ENCODE measurements at regions not wholly inside any gene's neighbourhood (a gene's known extent, or its start where the extent isn't known, plus 50 kb on each side); places are given as distances from the start of the nearest gene placed in this dataset.
A peak's percentile ranks its signal among the peaks of the same experiment; 100 is the strongest.
"Not testable (repeated sequence)": the region's sequence is repeated elsewhere in the genome, so short reads cannot be mapped to it uniquely, and the experiment has no call there.

- H3K4me1 Mint-ChIP-seq, result peaks cover 41% of the 10 kb centered on the region
- no peak for DNase-seq
- peak overlapping the region; percentile 15 for H3K27ac Mint-ChIP-seq
- no peaks in the 10 kb centered on the region for H3K27me3 Mint-ChIP-seq
- H3K36me3 Mint-ChIP-seq, result no peaks in the 10 kb centered on the region
- H3K4me3 Mint-ChIP-seq, result no peak overlapping the region
- H3K9me3 Mint-ChIP-seq, result no peaks in the 10 kb centered on the region
Measured at GRCh38 chr2:207230261-207231105, 64.7 kb upstream of the KLF7 start.

- DNase-seq, result no peak
- no peaks in the 10 kb centered on the region for H3K36me3 Mint-ChIP-seq
- no peak overlapping the region for H3K4me3 Mint-ChIP-seq
- H3K27me3 Mint-ChIP-seq, result no peaks in the 10 kb centered on the region
- peaks cover 37% of the 10 kb centered on the region for H3K4me1 Mint-ChIP-seq
- no peak overlapping the region for H3K27ac Mint-ChIP-seq
- no peaks in the 10 kb centered on the region for H3K9me3 Mint-ChIP-seq
Measured at GRCh38 chr2:207231106-207231865, 65.5 kb upstream of the KLF7 start.

GRCh38 chr2:207231967-207232366 is 66.2 kb upstream of the KLF7 start:
- H3K36me3 Mint-ChIP-seq, result no peaks in the 10 kb centered on the region
- no peak for DNase-seq

GRCh38 chr2:207233141-207233540 is 67.4 kb upstream of the KLF7 start:
- H3K4me1 Mint-ChIP-seq, result peaks cover 33% of the 10 kb centered on the region
- not testable (repeated sequence) for H3K4me3 Mint-ChIP-seq, H3K9me3 Mint-ChIP-seq, H3K27ac Mint-ChIP-seq, DNase-seq, H3K36me3 Mint-ChIP-seq, H3K27me3 Mint-ChIP-seq

More at GRCh38 chr2:207231967-207232366, 66.2 kb upstream of the KLF7 start:
- no peak overlapping the region for H3K4me3 Mint-ChIP-seq
- H3K27me3 Mint-ChIP-seq, result no peaks in the 10 kb centered on the region
- H3K9me3 Mint-ChIP-seq, result no peaks in the 10 kb centered on the region
- H3K4me1 Mint-ChIP-seq, result peaks cover 30% of the 10 kb centered on the region
- H3K27ac Mint-ChIP-seq, result no peak overlapping the region

- Mint-ChIP-seq H3K4me1 (peaks cover 36% of the 10 kb centered on the region), H3K27ac (no peak overlapping the region), H3K9me3 (no peaks in the 10 kb centered on the region), H3K36me3 (no peaks in the 10 kb centered on the region), H3K4me3 (no peak overlapping the region), H3K27me3 (no peaks in the 10 kb centered on the region)
- DNase-seq, result no peak
Measured at GRCh38 chr2:207233731-207234130, 68.0 kb upstream of the KLF7 start.

- no peaks in the 10 kb centered on the region for H3K9me3 Mint-ChIP-seq
- no peak overlapping the region for H3K27ac Mint-ChIP-seq
- peaks cover 1% of the 10 kb centered on the region for H3K36me3 Mint-ChIP-seq
- no peak overlapping the region for H3K4me3 Mint-ChIP-seq
- peaks cover 40% of the 10 kb centered on the region for H3K4me1 Mint-ChIP-seq
- DNase-seq, result no peak
- no peaks in the 10 kb centered on the region for H3K27me3 Mint-ChIP-seq
Measured at GRCh38 chr2:207235621-207236020, 69.9 kb upstream of the KLF7 start.

GRCh38 chr2:207236156-207236935 is 70.6 kb upstream of the KLF7 start:
- Mint-ChIP-seq H3K36me3 (peaks cover 1% of the 10 kb centered on the region), H3K9me3 (no peaks in the 10 kb centered on the region), H3K27ac (no peak overlapping the region), H3K4me3 (no peak overlapping the region), H3K27me3 (no peaks in the 10 kb centered on the region), H3K4me1 (peaks cover 33% of the 10 kb centered on the region)
- no peak for DNase-seq

GRCh38 chr2:207238831-207239701 is 73.3 kb upstream of the KLF7 start:
- Mint-ChIP-seq H3K4me3 (no peak overlapping the region), H3K27me3 (no peaks in the 10 kb centered on the region), H3K27ac (peak overlapping the region; percentile 31), H3K9me3 (no peaks in the 10 kb centered on the region), H3K4me1 (peaks cover 34% of the 10 kb centered on the region), H3K36me3 (peaks cover 1% of the 10 kb centered on the region)
- DNase-seq, result peak; percentile 37

- peak overlapping the region; percentile 31 for H3K27ac Mint-ChIP-seq
- H3K9me3 Mint-ChIP-seq, result no peaks in the 10 kb centered on the region
- no peak for DNase-seq
- no peaks in the 10 kb centered on the region for H3K27me3 Mint-ChIP-seq
- no peak overlapping the region for H3K4me3 Mint-ChIP-seq
- peaks cover 1% of the 10 kb centered on the region for H3K36me3 Mint-ChIP-seq
- peaks cover 34% of the 10 kb centered on the region for H3K4me1 Mint-ChIP-seq
Measured at GRCh38 chr2:207239754-207240494, 74.2 kb upstream of the KLF7 start.

GRCh38 chr2:207240649-207241048 is 74.9 kb upstream of the KLF7 start:
- H3K9me3 Mint-ChIP-seq, result no peaks in the 10 kb centered on the region
- peaks cover 1% of the 10 kb centered on the region for H3K36me3 Mint-ChIP-seq
- DNase-seq, result no peak
- no peak overlapping the region for H3K4me3 Mint-ChIP-seq
- H3K27me3 Mint-ChIP-seq, result no peaks in the 10 kb centered on the region
- H3K4me1 Mint-ChIP-seq, result peaks cover 28% of the 10 kb centered on the region
- H3K27ac Mint-ChIP-seq, result no peak overlapping the region

GRCh38 chr2:207241198-207241597 is 75.5 kb upstream of the KLF7 start:
- peaks cover 26% of the 10 kb centered on the region for H3K4me1 Mint-ChIP-seq
- peak; percentile 42 for DNase-seq
- H3K36me3 Mint-ChIP-seq, result peaks cover 1% of the 10 kb centered on the region

GRCh38 chr2:207243601-207244000 is 77.9 kb upstream of the KLF7 start:
- peaks cover 22% of the 10 kb centered on the region for H3K4me1 Mint-ChIP-seq
- no peak overlapping the region for H3K4me3 Mint-ChIP-seq
- H3K9me3 Mint-ChIP-seq, result no peaks in the 10 kb centered on the region
- DNase-seq, result no peak
- no peaks in the 10 kb centered on the region for H3K27me3 Mint-ChIP-seq
- H3K27ac Mint-ChIP-seq, result no peak overlapping the region
- H3K36me3 Mint-ChIP-seq, result peaks cover 1% of the 10 kb centered on the region

More at GRCh38 chr2:207241198-207241597, 75.5 kb upstream of the KLF7 start:
- Mint-ChIP-seq H3K4me3 (no peak overlapping the region), H3K27me3 (no peaks in the 10 kb centered on the region), H3K9me3 (no peaks in the 10 kb centered on the region), H3K27ac (no peak overlapping the region)

GRCh38 chr2:207244971-207245925 is 79.5 kb upstream of the KLF7 start:
- Mint-ChIP-seq H3K27ac (no peak overlapping the region), H3K4me3 (no peak overlapping the region), H3K36me3 (no peaks in the 10 kb centered on the region), H3K9me3 (no peaks in the 10 kb centered on the region), H3K27me3 (no peaks in the 10 kb centered on the region), H3K4me1 (peaks cover 12% of the 10 kb centered on the region)
- no peak for DNase-seq

All from activated naive CD8-positive, alpha-beta T cell treated with anti-CD3 and anti-CD28 coated beads for 36 hours (primary cell).